Body of pancreas (tissue), 4 donors: ENCODE measurements at regions not wholly inside any gene's neighbourhood (a gene's known extent, or its start where the extent isn't known, plus 50 kb on each side); places are given as distances from the start of the nearest gene placed in this dataset.

Experiments used
- CTCF ChIP-seq, 7 experiments: fragments of 450-650 bp in 4 of 7; fragments of 200-600 bp in 3 of 7; sonication (generic) in 3 of 7; IDR thresholded peaks; one replicate each; pipeline ENCODE4 v1.5.1; 2016 to 2019; ENCODE audit warnings: antibody characterized with exemption in 7 of 7
- POLR2A ChIP-seq, 3 donors: fragments of 450-650 bp; IDR thresholded peaks; one replicate each; pipeline ENCODE4 v1.6.1; 2016; ENCODE audit warnings: antibody characterized with exemption in 3 of 3, mild to moderate bottlenecking in 2 of 3

- no peak for TF ChIP-seq CTCF (IDR thresholded peaks at IDR 0.05)
- no peak for TF ChIP-seq POLR2A (IDR thresholded peaks at IDR 0.05)
Measured at GRCh38 chr6:63521475-63522210, 50.6 kb upstream of the LOC128125822 start.
